ENCODE measurements at regions not wholly inside any gene's neighbourhood (a gene's known extent, or its start where the extent isn't known, plus 50 kb on each side); places are given as distances from the start of the nearest gene placed in this dataset.

DNA sequence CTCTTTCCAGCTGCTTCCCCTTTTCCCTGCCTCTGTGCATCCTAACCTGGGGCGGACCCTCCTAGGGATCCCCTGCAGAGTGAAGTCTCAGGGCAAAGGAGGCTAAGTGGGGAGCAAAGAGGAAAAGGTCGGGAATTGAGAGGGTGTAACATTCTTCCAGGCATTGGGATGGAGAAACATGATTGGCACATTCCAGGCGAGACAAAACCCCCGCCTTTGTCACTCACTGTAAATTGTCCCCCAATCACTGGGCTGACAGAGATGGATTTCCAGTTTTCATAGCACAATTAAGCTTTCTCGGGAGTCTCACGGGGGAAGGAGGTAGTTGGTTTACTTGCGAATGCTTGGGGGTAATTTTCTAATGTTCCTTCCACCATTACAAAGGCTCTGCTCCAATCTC lies 74.9 kb downstream of the MIAT start:
- Histone ChIP-seq H3K9me3 (ENCODE audit: low read length) (no peaks in the 10 kb centered on the region), H3K4me1 (ENCODE audit: insufficient read depth, low read length) (no peaks in the 10 kb centered on the region), H3K4me3 (ENCODE audit: low read depth in 1 of 2, low read length in 2 of 2) (no peak overlapping the region), H3K27me3 (ENCODE audit: control insufficient read depth in 1 of 2, insufficient read depth in 2 of 2, low read length in 2 of 2) (no peaks in the 10 kb centered on the region), H3K27ac (ENCODE audit: low read depth, low read length) (no peak overlapping the region), H3K9ac (ENCODE audit: low read length) (no peak overlapping the region), H3K36me3 (ENCODE audit: insufficient read depth, low read length) (no peaks in the 10 kb centered on the region)

DNA sequence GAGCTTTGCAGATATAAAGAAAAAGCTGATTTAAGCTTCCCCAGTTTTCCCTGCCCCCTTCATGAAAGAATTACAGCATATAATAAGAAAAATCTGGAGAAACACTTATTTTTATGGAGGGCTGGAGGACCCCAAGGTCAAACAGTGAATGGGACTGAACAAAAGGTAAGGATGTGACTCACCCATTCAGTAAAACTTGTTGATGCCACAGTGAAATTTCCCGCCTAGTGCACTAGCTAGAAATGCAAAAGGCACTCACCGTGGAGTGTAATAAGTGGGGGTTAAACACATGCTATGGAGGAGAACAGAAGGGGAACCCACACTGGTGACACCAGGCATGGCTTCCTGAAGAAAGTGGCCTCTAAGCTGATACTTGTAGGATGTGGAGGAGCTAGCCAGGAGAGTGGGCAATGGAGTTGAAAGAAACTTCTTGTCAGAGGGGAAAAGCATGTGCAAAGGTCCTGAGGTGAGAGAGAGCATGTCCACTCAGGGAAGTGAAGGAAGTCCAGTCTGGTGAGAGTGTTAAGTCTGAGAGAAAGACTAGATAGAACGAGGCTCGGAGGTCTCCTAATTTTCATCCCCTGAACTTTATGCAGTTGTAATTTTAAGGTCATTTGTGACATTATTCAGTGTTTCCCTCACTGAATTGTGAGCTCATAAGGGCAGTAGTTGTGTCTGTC lies 77.1 kb downstream of the MIAT start:
- no peak overlapping the region for H3K9ac ChIP-seq (ENCODE audit: low read length)
- H3K4me1 ChIP-seq (ENCODE audit: insufficient read depth, low read length) = no peaks in the 10 kb centered on the region
- H3K36me3 ChIP-seq (ENCODE audit: insufficient read depth, low read length) = no peaks in the 10 kb centered on the region
- H3K4me3 ChIP-seq (ENCODE audit: low read depth in 1 of 2, low read length in 2 of 2) = no peak overlapping the region
- H3K27ac ChIP-seq (ENCODE audit: low read depth, low read length) = no peak overlapping the region
- no peaks in the 10 kb centered on the region for H3K9me3 ChIP-seq (ENCODE audit: low read length)
- no peaks in the 10 kb centered on the region for H3K27me3 ChIP-seq (ENCODE audit: control insufficient read depth in 1 of 2, insufficient read depth in 2 of 2, low read length in 2 of 2)

DNA sequence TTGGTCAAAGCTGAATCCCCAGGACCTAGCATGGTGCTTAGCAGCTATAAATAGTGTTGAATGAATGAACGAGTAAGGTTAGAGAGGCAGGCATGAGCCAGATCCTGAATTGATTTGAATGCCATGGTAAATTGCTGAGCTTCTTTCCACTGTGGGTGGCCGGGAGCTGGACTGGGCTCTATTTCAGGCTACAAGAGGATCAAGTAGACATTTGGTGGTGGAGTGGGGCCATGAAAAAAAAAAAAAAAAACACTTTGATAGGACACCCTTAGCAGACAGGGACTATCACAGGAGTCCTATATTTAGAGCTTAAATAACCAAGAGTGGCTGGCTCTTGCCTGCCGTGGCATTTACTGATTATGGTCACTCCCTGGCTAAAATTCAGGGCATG lies 77.6 kb downstream of the MIAT start:
- Histone ChIP-seq H3K9me3 (ENCODE audit: low read length) (no peaks in the 10 kb centered on the region), H3K4me1 (ENCODE audit: insufficient read depth, low read length) (no peaks in the 10 kb centered on the region), H3K4me3 (ENCODE audit: low read depth in 1 of 2, low read length in 2 of 2) (no peak overlapping the region), H3K27me3 (ENCODE audit: control insufficient read depth in 1 of 2, insufficient read depth in 2 of 2, low read length in 2 of 2) (no peaks in the 10 kb centered on the region), H3K36me3 (ENCODE audit: insufficient read depth, low read length) (no peaks in the 10 kb centered on the region), H3K9ac (ENCODE audit: low read length) (no peak overlapping the region), H3K27ac (ENCODE audit: low read depth, low read length) (no peak overlapping the region)

DNA sequence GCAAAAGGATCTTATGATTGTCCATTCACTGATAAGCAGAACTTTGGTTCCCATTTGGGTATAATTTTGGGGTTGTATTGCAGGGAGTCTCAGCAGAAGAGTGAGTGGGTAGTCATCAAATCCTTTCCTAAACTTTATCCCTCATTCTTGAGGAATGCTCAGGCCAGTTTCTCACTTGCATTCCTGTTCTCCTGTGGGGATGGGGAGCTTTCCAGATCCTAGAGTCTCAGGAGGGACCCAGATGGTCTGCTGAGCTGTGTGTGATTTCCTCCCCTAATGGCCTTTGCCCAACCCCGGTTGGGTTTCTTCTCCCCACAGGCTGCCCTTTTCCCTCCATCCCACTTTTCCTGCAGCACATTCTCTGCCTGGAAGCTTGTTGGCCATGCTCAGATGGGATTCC lies 79.9 kb downstream of the MIAT start:
- Histone ChIP-seq H3K27ac (ENCODE audit: low read depth, low read length) (no peak overlapping the region), H3K4me3 (ENCODE audit: low read depth in 1 of 2, low read length in 2 of 2) (no peak overlapping the region), H3K9me3 (ENCODE audit: low read length) (no peaks in the 10 kb centered on the region), H3K27me3 (ENCODE audit: control insufficient read depth in 1 of 2, insufficient read depth in 2 of 2, low read length in 2 of 2) (no peaks in the 10 kb centered on the region), H3K4me1 (ENCODE audit: insufficient read depth, low read length) (no peaks in the 10 kb centered on the region), H3K36me3 (ENCODE audit: insufficient read depth, low read length) (no peaks in the 10 kb centered on the region), H3K9ac (ENCODE audit: low read length) (no peak overlapping the region)

DNA sequence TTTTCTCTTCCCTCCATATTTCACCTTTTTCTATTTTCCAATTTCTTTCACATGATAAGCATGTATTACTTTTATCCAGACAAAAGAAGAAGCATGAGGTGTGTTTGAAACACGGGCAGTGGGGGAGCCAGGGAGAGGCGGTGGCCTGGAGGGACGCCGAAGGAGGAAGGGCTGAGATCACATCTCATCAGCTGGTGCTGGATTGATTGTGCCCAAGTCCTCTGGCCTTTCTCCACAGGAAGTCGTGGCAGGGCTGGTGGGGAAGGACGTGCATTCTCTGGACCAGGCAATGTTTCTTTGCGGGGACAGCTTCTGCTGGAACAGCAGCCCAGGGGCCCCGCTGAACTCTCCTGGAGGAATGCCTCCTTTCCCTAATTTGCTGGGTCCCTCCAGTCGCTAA lies 82.9 kb downstream of the MIAT start:
- H3K4me1 ChIP-seq (ENCODE audit: insufficient read depth, low read length) = no peaks in the 10 kb centered on the region
- H3K27ac ChIP-seq (ENCODE audit: low read depth, low read length) = no peak overlapping the region
- no peaks in the 10 kb centered on the region for H3K9me3 ChIP-seq (ENCODE audit: low read length)

DNA sequence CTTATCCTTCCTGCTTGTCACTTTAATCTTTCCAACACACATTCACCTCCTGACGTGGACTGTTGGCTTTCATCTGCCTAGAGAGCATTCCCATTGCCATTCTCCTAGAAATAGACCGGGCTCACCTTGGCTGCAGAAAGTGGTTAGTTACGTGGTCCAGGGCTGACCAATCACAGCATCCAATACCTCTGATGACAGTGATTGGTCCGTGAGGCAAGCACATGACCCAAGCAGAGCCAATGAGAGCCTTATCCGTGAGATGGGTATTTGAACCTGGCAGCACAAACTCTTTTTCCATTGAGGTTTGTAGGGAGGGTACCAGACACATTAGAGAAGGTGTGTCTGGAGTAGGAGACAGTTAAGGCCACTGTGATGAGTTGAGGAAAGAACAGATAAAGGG lies 85.8 kb downstream of the MIAT start:
- no peaks in the 10 kb centered on the region for H3K9me3 ChIP-seq (ENCODE audit: low read length)
- H3K9ac ChIP-seq (ENCODE audit: low read length) = no peak overlapping the region
- H3K4me3 ChIP-seq (ENCODE audit: low read depth in 1 of 2, low read length in 2 of 2) = no peak overlapping the region
- H3K27ac ChIP-seq (ENCODE audit: low read depth, low read length) = no peak overlapping the region
- no peaks in the 10 kb centered on the region for H3K4me1 ChIP-seq (ENCODE audit: insufficient read depth, low read length)
- H3K27me3 ChIP-seq (ENCODE audit: control insufficient read depth in 1 of 2, insufficient read depth in 2 of 2, low read length in 2 of 2) = no peaks in the 10 kb centered on the region
- no peaks in the 10 kb centered on the region for H3K36me3 ChIP-seq (ENCODE audit: insufficient read depth, low read length)

More for the DNA sequence above, 82.9 kb downstream of the MIAT start:
- Histone ChIP-seq H3K36me3 (ENCODE audit: insufficient read depth, low read length) (no peaks in the 10 kb centered on the region), H3K4me3 (ENCODE audit: low read depth in 1 of 2, low read length in 2 of 2) (no peak overlapping the region), H3K27me3 (ENCODE audit: control insufficient read depth in 1 of 2, insufficient read depth in 2 of 2, low read length in 2 of 2) (no peaks in the 10 kb centered on the region), H3K9ac (ENCODE audit: low read length) (no peak overlapping the region)

DNA sequence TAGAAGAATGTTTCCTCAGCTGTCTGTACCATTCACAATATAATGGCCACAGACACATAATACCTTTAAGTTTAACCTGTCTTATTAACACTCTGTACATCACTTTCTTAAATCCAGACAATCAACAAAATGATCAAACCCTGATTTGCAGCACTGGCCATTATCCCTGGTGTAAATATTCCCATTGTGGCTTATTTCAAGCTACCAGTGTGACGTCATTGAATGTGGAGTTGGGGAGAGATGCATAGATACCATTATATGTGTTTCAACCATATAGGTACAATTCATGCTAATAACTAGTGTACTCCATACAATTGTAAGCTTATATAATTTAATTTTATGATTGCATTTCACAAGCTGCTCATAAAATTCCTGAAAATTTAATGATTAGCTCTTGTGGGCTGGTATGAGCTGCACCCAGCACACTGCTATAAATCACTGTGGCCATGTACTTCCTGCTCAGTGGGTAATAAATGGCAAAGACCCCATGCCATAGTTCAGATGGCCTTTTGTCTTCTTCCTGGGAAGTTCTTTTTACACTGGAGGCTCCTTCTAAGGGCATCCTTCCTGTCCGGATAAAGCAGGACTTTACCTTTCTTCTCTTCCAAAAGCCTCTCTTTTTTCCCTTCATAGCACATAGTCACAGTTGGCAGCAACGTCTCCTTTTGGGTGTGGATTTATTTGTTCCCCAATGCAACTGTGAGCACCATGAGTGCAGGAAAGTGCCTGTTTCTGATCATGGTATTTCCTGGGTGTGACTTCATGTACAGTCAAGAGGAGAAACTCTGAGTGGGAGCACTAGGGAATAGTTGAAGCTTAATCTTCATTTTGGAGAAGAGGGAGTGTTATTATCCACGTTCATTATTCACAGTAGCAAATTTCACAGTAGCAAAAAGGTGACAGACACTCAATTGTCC lies 87.8 kb downstream of the MIAT start:
- Histone ChIP-seq H3K27ac (ENCODE audit: low read depth, low read length) (no peak overlapping the region), H3K4me3 (ENCODE audit: low read depth in 1 of 2, low read length in 2 of 2) (no peak overlapping the region), H3K4me1 (ENCODE audit: insufficient read depth, low read length) (no peaks in the 10 kb centered on the region), H3K27me3 (ENCODE audit: control insufficient read depth in 1 of 2, insufficient read depth in 2 of 2, low read length in 2 of 2) (no peaks in the 10 kb centered on the region), H3K36me3 (ENCODE audit: insufficient read depth, low read length) (no peaks in the 10 kb centered on the region), H3K9ac (ENCODE audit: low read length) (no peak overlapping the region), H3K9me3 (ENCODE audit: low read length) (no peaks in the 10 kb centered on the region)

DNA sequence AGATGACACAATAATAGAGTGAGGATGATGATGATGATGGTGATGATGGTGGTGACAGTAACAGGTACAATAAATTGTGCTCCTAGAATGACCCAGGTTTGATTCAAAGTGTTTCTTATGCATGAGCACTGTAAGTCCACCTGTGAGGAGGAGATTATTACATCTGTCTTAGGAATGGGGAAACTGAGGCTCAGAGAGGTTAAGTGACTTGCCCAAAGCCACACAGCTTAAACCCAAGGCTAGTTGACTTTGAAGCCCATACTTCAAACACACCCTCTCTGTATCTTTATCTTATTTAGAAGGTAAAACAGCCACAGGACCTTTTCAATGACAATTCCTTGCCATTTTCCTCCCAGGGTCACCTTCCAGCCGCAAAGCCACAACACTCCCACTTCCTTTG lies 88.9 kb downstream of the MIAT start:
- H3K27ac ChIP-seq (ENCODE audit: low read depth, low read length) = no peak overlapping the region
- H3K27me3 ChIP-seq (ENCODE audit: control insufficient read depth in 1 of 2, insufficient read depth in 2 of 2, low read length in 2 of 2) = no peaks in the 10 kb centered on the region
- no peak overlapping the region for H3K9ac ChIP-seq (ENCODE audit: low read length)
- no peaks in the 10 kb centered on the region for H3K36me3 ChIP-seq (ENCODE audit: insufficient read depth, low read length)
- no peaks in the 10 kb centered on the region for H3K9me3 ChIP-seq (ENCODE audit: low read length)
- no peaks in the 10 kb centered on the region for H3K4me1 ChIP-seq (ENCODE audit: insufficient read depth, low read length)
- no peak overlapping the region for H3K4me3 ChIP-seq (ENCODE audit: low read depth in 1 of 2, low read length in 2 of 2)

DNA sequence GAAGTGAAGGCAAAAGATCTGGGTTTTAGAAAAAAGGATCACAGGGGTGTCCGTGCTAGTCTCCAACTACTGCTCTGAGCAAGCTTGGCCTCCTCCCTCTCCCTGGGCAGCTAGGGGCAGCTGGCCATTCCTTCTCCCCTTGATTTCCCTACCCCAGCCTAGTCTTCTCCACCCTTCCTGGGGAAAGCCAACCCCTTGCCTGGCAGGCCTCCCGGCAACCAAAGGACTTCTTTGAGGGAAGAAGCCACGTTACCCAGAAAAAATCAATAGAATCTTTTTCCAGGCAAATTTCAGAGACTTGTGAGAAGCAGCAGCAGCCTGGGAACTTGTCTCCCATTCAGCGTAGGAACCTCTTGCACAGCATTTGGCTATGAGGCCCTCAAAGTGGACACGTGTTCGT lies 91.5 kb downstream of the MIAT start:
- no peak overlapping the region for H3K4me3 ChIP-seq (ENCODE audit: low read depth in 1 of 2, low read length in 2 of 2)
- no peaks in the 10 kb centered on the region for H3K9me3 ChIP-seq (ENCODE audit: low read length)
- no peaks in the 10 kb centered on the region for H3K4me1 ChIP-seq (ENCODE audit: insufficient read depth, low read length)
- H3K36me3 ChIP-seq (ENCODE audit: insufficient read depth, low read length) = no peaks in the 10 kb centered on the region
- H3K27ac ChIP-seq (ENCODE audit: low read depth, low read length) = no peak overlapping the region
- H3K27me3 ChIP-seq (ENCODE audit: control insufficient read depth in 1 of 2, insufficient read depth in 2 of 2, low read length in 2 of 2) = no peaks in the 10 kb centered on the region
- no peak overlapping the region for H3K9ac ChIP-seq (ENCODE audit: low read length)

DNA sequence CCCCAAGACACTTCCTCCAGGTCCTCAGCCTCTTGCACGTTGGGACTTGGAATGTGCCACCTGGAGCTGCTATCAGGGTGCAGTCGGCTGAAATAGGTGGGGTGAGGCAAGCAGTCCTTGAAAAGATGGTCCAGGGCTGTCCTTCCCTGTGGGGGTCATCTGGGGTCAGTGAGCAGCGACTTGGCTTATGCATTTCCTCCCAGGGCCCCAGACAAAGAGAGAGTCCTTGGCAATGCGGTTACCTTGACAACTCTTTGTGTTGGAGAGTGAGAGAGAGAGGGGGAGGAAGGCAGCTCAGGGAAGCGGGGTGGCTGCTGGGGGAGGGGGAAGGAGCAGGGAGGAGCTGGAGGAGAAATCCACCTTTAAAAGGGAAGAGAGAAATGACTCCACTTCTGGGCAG lies 93.8 kb downstream of the MIAT start:
- H3K27me3 ChIP-seq (ENCODE audit: control insufficient read depth in 1 of 2, insufficient read depth in 2 of 2, low read length in 2 of 2) = no peaks in the 10 kb centered on the region
- no peak overlapping the region for H3K4me3 ChIP-seq (ENCODE audit: low read depth in 1 of 2, low read length in 2 of 2)
- no peak overlapping the region for H3K27ac ChIP-seq (ENCODE audit: low read depth, low read length)
- H3K9ac ChIP-seq (ENCODE audit: low read length) = no peak overlapping the region
- H3K4me1 ChIP-seq (ENCODE audit: insufficient read depth, low read length) = no peaks in the 10 kb centered on the region
- H3K9me3 ChIP-seq (ENCODE audit: low read length) = no peaks in the 10 kb centered on the region
- H3K36me3 ChIP-seq (ENCODE audit: insufficient read depth, low read length) = no peaks in the 10 kb centered on the region

DNA sequence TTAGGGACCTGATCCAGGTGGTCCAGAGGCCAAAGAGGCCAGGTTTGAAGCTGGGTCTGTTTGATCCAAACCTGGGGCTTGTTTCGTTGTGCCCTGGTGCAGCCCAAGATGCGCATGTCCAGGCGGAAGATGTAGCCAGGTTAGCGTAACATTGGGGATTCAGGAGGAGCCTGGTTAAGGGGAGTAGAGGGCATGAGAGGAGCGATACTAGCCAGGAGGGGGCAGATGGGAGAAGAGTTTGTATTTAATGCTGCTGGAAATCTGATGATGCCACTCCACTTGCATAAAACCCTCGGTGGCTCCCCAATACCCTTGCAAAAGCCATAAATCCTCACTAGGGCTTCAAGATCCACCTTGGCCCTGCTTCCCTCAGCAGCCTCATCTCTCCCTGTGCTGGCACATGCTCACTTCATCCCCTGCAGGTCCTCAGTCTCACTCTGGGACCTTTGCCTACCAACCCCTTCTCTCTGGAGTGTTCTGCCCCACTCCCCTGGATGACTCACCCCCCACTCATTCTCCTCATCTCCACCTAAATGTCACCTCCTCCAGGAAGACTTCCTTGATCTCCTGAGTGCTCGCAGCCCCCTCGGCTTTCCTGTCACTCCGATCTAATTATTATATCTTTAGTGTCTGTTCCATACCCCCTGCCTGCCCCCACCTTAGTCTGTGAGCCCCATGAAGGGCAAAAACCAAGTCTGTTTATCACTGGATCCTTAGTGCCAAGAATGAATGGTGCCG lies 95.9 kb downstream of the MIAT start:
- H3K9ac ChIP-seq (ENCODE audit: low read length) = no peak overlapping the region
- H3K4me3 ChIP-seq (ENCODE audit: low read depth in 1 of 2, low read length in 2 of 2) = no peak overlapping the region
- H3K27ac ChIP-seq (ENCODE audit: low read depth, low read length) = no peak overlapping the region
- no peaks in the 10 kb centered on the region for H3K9me3 ChIP-seq (ENCODE audit: low read length)
- no peaks in the 10 kb centered on the region for H3K36me3 ChIP-seq (ENCODE audit: insufficient read depth, low read length)
- no peaks in the 10 kb centered on the region for H3K4me1 ChIP-seq (ENCODE audit: insufficient read depth, low read length)
- no peaks in the 10 kb centered on the region for H3K27me3 ChIP-seq (ENCODE audit: control insufficient read depth in 1 of 2, insufficient read depth in 2 of 2, low read length in 2 of 2)

Data from muscle layer of colon (tissue), 2 donors.